AG09319 (cell line): ENCODE measurements at regions not wholly inside any gene's neighbourhood (a gene's known extent, or its start where the extent isn't known, plus 50 kb on each side); places are given as distances from the start of the nearest gene placed in this dataset.
"Not testable (repeated sequence)": the region's sequence is repeated elsewhere in the genome, so short reads cannot be mapped to it uniquely, and the experiment has no call there.

Experiments
- DNase-seq: peaks from one replicate; pipeline ENCODE4 v3.0.0-alpha.2; 2010; ENCODE audit warnings: low read depth; ENCODE audit errors: extremely low read depth
- TF ChIP-seq, protein P1 (sequence below): IDR thresholded peaks from 2 replicates; pipeline ENCODE4 v1.5.1; 2011; ENCODE audit warnings: low read depth, mild to moderate bottlenecking, inconsistent platforms, low read length, moderate library complexity

DNA sequence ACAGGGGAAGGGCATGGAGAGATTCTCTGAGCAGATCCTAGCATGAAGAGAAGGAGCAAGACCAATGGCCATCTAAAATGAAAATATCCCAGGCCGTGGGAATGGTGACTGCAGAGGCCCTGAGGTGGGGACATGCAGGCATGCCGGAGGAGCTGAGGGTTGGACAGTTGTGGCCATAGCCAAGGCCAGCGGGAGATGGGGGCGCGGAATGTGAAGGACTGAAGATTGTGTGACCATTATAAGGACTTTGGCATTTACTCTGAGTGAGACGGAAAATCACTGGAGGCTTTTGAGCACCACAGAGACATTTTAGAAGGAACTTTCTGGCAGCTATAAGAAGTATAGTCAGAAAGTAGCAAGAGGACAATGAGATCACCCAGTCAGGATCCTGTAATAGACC, 341.1 kb downstream of the SFMBT2 start:
- TF ChIP-seq, protein P1, sequence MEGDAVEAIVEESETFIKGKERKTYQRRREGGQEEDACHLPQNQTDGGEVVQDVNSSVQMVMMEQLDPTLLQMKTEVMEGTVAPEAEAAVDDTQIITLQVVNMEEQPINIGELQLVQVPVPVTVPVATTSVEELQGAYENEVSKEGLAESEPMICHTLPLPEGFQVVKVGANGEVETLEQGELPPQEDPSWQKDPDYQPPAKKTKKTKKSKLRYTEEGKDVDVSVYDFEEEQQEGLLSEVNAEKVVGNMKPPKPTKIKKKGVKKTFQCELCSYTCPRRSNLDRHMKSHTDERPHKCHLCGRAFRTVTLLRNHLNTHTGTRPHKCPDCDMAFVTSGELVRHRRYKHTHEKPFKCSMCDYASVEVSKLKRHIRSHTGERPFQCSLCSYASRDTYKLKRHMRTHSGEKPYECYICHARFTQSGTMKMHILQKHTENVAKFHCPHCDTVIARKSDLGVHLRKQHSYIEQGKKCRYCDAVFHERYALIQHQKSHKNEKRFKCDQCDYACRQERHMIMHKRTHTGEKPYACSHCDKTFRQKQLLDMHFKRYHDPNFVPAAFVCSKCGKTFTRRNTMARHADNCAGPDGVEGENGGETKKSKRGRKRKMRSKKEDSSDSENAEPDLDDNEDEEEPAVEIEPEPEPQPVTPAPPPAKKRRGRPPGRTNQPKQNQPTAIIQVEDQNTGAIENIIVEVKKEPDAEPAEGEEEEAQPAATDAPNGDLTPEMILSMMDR: no peak
- no peak for DNase-seq

DNA sequence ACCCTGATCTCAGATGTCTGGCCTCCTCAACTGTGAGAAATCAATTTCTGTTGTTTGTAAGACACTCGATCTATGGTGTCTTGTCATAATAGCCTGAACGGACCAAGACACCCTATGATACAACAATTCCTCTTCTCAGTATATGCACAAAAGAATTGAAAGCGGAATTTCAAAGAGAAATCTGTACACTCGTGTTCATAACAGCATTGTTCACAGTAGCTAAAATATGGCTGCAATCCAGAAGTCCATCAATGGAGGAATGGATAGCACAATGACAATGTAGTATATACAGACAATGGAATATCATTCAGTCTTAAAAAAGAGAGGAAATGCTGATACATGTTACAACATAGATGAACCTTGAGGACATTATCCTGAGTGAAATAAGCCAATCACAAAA, 354.6 kb downstream of the SFMBT2 start:
- TF ChIP-seq, protein P1: no peak
- DNase-seq: no peak

DNA sequence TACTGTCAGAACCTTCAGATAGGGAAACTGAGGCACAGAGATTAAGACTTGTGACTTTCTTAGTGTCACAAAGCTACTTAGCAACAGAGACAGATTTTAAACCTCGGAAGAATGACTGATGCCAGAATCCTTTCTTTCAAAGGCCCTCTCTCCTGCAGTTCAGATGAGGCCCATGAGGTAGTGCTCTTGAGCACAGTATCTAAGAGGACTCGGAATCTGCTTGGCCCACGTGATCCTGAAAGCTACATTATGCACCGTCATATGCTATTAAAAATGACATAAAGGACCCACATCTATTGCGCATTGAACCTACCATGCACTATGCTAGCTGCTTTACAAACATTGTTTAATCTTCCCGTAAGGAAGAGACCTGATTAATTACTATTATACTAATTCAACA, 355.9 kb downstream of the SFMBT2 start:
- DNase-seq: no peak
- TF ChIP-seq, protein P1: no peak; the same call in 1 of the 2 replicates

DNA sequence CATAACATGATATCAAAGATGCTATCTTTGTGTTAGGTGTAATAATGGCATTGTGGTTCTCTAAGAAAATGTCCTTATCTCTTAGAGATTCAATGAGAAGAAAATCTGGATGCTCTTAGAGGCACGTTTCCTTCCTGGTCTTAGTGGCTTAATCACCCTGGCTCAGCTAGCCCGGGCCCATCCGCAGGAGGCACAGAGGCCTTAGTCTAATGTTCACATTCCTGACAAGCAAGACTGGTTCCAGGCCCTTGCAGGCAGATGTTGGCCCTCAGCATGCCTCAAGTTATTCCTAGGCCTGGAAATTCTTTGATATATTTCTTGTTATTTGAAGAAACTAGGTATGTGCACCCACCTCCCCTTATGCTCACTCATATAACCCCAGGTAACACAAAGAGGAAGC, 357.6 kb downstream of the SFMBT2 start:
- no peak for DNase-seq
- TF ChIP-seq, protein P1: no peak

DNA sequence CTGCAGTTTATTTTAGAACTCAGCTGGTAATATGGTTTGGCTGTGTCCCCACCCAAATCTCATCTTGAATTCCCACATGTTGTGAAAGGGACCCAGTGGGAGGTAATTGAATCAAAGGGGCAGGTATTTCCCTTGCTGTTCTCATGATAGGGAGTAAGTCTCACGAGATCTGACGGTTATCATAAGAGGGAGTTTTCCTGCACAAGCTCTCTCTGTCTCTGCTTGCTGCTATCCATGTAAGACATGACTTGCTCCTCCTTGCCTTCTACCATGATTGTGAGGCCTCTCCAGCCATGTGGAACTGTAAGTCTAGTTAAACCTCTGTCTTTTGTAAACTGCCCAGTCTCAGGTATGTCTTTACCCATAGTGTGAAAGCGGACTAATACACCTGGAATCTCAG, 360.8 kb downstream of the SFMBT2 start:
- not testable (repeated sequence) for DNase-seq

DNA sequence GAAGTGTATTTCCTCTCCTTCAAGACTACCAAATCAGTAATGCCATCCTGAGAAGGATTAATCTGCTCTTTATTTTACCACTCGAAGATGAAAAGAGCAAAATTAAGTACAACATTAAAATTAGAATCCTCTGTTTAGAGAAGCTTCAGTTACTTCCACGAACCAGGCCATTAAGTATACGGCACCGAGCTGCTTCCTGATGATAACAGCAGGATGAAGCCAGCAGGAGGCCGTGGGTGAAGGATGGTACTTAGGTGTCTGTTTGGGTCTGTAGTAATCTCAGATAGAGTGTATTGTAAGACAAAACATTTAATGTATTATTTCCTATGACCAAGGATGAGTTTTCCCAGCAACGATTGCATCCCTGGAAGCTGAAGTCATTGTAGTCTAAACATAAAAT, 362.8 kb downstream of the SFMBT2 start:
- TF ChIP-seq, protein P1: no peak

DNA sequence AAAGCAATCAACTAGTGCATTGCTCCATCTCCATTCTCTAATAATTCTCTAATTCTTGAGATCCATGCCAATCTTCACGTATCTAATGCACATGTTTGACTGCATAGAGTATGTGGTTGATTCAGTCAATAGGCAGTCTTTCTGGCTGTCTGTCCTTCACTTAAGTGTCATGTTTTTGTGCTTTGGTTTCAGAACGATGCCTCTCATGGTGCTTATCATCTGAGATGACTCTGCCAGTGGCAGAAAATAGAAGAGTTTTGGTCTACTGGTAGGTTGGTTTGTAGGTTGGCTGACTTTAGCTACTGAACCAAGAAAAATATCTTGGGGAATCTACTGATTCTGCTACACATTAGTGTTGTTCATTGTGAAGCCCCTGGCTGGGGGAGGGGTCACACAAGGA, 364.2 kb downstream of the SFMBT2 start:
- TF ChIP-seq, protein P1: no peak
- DNase-seq: no peak

More for the DNA sequence above, 362.8 kb downstream of the SFMBT2 start:
- no peak for DNase-seq

DNA sequence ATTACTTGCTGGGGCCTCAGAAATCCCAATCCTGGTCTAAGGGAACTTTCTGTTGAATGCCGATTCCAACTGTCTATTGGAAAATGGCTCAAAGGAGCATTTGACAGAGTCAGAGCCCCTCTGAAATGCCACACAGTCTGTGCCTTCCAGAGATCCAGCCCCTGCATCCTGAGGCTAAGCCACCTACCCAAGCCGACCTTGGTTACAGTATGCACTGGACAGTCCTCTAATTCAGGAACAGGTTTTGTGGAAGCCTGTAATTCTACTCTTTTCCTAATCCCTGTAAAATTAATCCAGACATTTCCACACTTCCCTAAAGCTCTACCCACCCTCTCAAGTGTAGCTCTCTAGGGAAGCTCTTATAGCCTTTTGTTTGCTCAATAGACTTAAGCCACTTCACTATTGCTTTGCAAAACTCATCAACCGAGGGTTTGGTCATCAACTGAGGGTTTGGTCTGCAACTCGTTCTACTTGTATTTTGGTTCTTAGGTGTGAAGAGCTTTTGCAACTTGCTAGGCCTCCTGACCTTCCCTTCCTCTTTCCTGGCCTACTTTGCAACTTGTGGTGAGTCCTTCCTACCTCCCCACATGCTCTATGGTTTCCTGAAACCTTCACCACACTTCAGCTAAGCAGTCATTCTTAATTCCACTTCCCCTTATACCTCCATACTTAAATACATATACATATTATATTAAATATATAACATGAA, 364.8 kb downstream of the SFMBT2 start:
- no peak for DNase-seq
- TF ChIP-seq, protein P1: no peak
